ENCODE measurements at regions not wholly inside any gene's neighbourhood (a gene's known extent, or its start where the extent isn't known, plus 50 kb on each side); places are given as distances from the start of the nearest gene placed in this dataset.
"Not testable (repeated sequence)": the region's sequence is repeated elsewhere in the genome, so short reads cannot be mapped to it uniquely, and the experiment has no call there.

DNA sequence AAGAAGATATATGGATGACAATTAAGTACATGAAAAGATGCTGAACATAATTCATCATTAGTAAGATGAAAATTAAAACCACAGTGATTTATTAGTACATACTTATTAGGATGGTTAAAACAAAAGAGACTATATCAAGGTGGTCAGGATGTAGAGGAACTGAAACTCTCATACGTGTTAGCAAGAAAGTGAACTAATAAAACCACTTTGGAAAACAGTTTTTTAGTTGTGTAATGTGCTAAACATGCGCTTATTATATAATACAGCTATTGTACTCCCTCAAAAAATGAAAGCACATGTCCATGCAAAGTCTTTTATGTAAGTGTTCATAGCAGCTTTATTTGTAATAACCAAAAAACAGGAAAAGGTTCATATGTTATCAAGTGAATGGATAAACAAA lies 89.9 kb upstream of the KCTD8 start:
- DNase-seq (ENCODE audit: low spot score) = no peak
- no peak overlapping the region for H3K27ac ChIP-seq
- POLR2A ChIA-PET (ENCODE audit: low non-redundant PET) = no interaction called here
- CTCF ChIA-PET = no interaction called here
- no peak for TF ChIP-seq CTCF (conservative IDR thresholded peaks at IDR 0.05; ENCODE audit: low read depth)

- TF ChIP-seq CTCF (conservative IDR thresholded peaks at IDR 0.05; ENCODE audit: low read depth) = no peak
- no peak for DNase-seq (ENCODE audit: low spot score)
- POLR2A ChIA-PET (ENCODE audit: low non-redundant PET) = no interaction called here
- CTCF ChIA-PET = interaction anchor here (0.6 kb wide), 2 partner anchors 80 to 1836 kb away, joined by 3 read pairs; no protein-coding TSS in a partner anchor
- no peak overlapping the region for H3K27ac ChIP-seq
Observed at GRCh38 chr4:44535981-44536380, 87.4 kb upstream of the KCTD8 start.

- POLR2A ChIA-PET (ENCODE audit: low non-redundant PET) = no interaction called here
- H3K27ac ChIP-seq = no peak overlapping the region
- CTCF ChIA-PET = interaction anchor here (1.0 kb wide), 1 partner anchor 84 kb away, joined by 4 read pairs; the partner anchor contains the start of gene KCTD8
- DNase-seq (ENCODE audit: low spot score) = no peak
- TF ChIP-seq CTCF (conservative IDR thresholded peaks at IDR 0.05; ENCODE audit: low read depth) = no peak
Observed at GRCh38 chr4:44532851-44533250, 84.2 kb upstream of the KCTD8 start.

DNA sequence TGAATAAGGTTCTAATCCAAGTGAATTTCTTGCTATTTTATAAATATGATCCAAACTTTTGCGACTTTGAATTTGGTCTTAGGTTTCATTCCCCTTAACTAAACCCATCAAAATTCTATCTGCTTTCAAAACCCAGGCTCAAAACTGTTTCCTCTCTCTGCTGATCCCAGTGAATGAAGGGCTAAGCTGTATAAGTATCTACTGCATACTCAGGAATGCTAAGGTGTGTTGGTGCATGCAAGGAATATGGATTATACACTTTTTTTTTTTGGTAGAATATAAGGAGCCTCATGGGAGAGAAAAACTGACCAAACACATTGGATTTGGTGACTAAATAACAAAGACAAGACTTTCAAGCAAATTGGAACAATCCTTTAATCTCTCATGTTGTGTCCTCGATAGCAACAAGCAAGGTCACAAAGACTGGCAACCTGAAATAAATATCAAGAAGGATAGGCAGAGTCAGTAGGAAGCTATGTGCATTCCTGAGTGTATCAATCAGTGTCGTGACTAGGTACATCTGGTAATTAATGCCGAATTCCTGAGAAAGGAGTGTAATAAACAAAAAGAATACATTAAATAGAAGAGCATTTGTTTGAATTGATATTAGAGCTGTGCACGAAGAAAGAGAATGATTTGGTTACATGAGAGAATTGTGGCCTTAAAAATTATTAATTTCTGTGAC lies 74.3 kb upstream of the KCTD8 start:
- peak; percentile 53 for DNase-seq (ENCODE audit: low spot score)
- no peak for TF ChIP-seq CTCF (conservative IDR thresholded peaks at IDR 0.05; ENCODE audit: low read depth)
- ChIA-PET POLR2A (ENCODE audit: low non-redundant PET) (no interaction called here), CTCF (no interaction called here)
- H3K27ac ChIP-seq = no peak overlapping the region

DNA sequence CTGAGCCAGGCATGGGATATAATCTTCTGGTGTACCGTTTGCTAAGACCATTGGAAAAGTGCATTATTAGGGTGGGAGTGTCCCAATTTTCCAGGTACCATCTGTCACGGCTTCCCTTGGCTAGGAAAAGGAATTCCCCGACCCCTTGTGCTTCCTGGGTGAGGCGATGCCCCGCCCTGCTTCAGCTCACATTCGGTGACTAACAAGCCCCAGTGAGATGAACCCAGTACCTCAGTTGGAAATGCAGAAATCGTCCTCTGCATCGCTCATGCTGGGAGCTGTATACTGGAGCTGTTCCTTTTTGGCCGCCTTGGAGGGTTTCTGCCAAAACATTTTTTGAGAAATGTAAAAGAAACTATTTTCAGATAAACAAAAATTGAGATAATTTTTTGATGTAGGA lies 53.6 kb upstream of the KCTD8 start:
- H3K27ac ChIP-seq; DNase-seq (ENCODE audit: low spot score); POLR2A ChIA-PET (ENCODE audit: low non-redundant PET); CTCF ChIA-PET: not testable (repeated sequence)

Measured in RWPE1 (cell line).